Prostate gland (tissue), 2 donors: ENCODE measurements at regions not wholly inside any gene's neighbourhood (a gene's known extent, or its start where the extent isn't known, plus 50 kb on each side); places are given as distances from the start of the nearest gene placed in this dataset.
"Not testable (repeated sequence)": the region's sequence is repeated elsewhere in the genome, so short reads cannot be mapped to it uniquely, and the experiment has no call there.

Experiments
- DNase-seq: peaks from one replicate; pipeline ENCODE4 v3.0.0-alpha.2; 2019; ENCODE audit warnings: low spot score
- H3K27ac ChIP-seq, 2 donors: fragments of 200-600 bp; sonication (generic); 2 replicates each; pipeline ENCODE4 v1.5.1; 2017 to 2019
- H3K27me3 ChIP-seq: fragments of 200-600 bp; sonication (generic); replicated peaks from 2 replicates; pipeline ENCODE4 v1.5.1; 2019; ENCODE audit not compliant: insufficient read depth
- H3K36me3 ChIP-seq, 2 donors: fragments of 200-600 bp; sonication (generic); 1 replicate in 1 of 2; 2 replicates in 1 of 2; pipeline versions ENCODE4 v1.5.1 to v1.8.1; 2017 to 2019
- H3K4me1 ChIP-seq: fragments of 200-600 bp; sonication (generic); replicated peaks from 2 replicates; pipeline ENCODE4 v1.5.1; 2019
- H3K4me3 ChIP-seq, 2 donors: fragments of 200-600 bp; sonication (generic); 2 replicates each; pipeline ENCODE4 v1.5.1; 2017 to 2019
- H3K9me3 ChIP-seq: fragments of 200-600 bp; sonication (generic); 2 replicates; pipeline ENCODE4 v1.5.1; 2017
- CTCF ChIP-seq, 4 experiments: fragments of 200-600 bp in 2 of 4; fragments of 450-650 bp in 2 of 4; sonication (generic) in 2 of 4; IDR thresholded peaks; 1 replicate in 3 of 4; 2 replicates in 1 of 4; pipeline ENCODE4 v1.5.1; 2016 to 2019; ENCODE audit warnings: antibody characterized with exemption in 4 of 4, mild to moderate bottlenecking in 2 of 4, moderate library complexity in 2 of 4
- POLR2A ChIP-seq: fragments of 450-650 bp; IDR thresholded peaks from one replicate; pipeline ENCODE4 v1.6.1; 2016; ENCODE audit warnings: antibody characterized with exemption, mild to moderate bottlenecking
- POLR2AphosphoS5 ChIP-seq: sonication (generic); formaldehyde crosslinking; IDR thresholded peaks from one replicate; pipeline ENCODE4 v1.6.1; 2017; ENCODE audit warnings: antibody characterized with exemption
- WGBS: methylation state at CpG from one replicate; pipeline ENCODE4 v1.1.5; 2018; 5-methylcytosine and 5-hydroxymethylcytosine counted together
- intact Hi-C: fragments of 100-400 bp; cut with DNase I; formaldehyde crosslinking; loops from one replicate; pipeline ENCODE4 v1.14.2; 2022

GRCh38 chr1:43108080-43108479 lies 64.0 kb downstream of the EBNA1BP2 start:
- Histone ChIP-seq H3K27me3 (no peaks in the 10 kb centered on the region), H3K27ac (no peak overlapping the region), H3K4me3 (no peak overlapping the region), H3K4me1 (no peaks in the 10 kb centered on the region), H3K9me3 (no peaks in the 10 kb centered on the region), H3K36me3 (no peaks in the 10 kb centered on the region)
- intact Hi-C loops: no loop called here
- no peak for DNase-seq
- no peak for TF ChIP-seq POLR2AphosphoS5
- TF ChIP-seq CTCF (IDR thresholded peaks at IDR 0.05): no peak
- no peak for TF ChIP-seq POLR2A
- WGBS: 93% methylated on average over 3 of the region's 3 CpGs

GRCh38 chr1:43107664-43108063 lies 64.4 kb downstream of the EBNA1BP2 start:
- Histone ChIP-seq H3K4me1 (no peaks in the 10 kb centered on the region), H3K27me3 (no peaks in the 10 kb centered on the region), H3K36me3 (no peaks in the 10 kb centered on the region), H3K27ac (no peak overlapping the region), H3K4me3 (no peak overlapping the region), H3K9me3 (no peaks in the 10 kb centered on the region)
- TF ChIP-seq POLR2A (no peak), POLR2AphosphoS5 (no peak), CTCF (IDR thresholded peaks at IDR 0.05) (no peak)
- 96% methylated on average over 16 of the region's 19 CpGs for WGBS
- intact Hi-C loops: no loop called here
- no peak for DNase-seq

- no peak for TF ChIP-seq POLR2A
- no peak for TF ChIP-seq POLR2AphosphoS5
- no peak for TF ChIP-seq CTCF (IDR thresholded peaks at IDR 0.05)
- Histone ChIP-seq H3K4me3 (no peak overlapping the region), H3K4me1 (no peaks in the 10 kb centered on the region), H3K36me3 (no peaks in the 10 kb centered on the region), H3K27ac (no peak overlapping the region), H3K27me3 (no peaks in the 10 kb centered on the region), H3K9me3 (no peaks in the 10 kb centered on the region)
- intact Hi-C loops: no loop called here
- 96% methylated on average over 3 of the region's 3 CpGs for WGBS
- no peak for DNase-seq
These were observed 67.9 kb downstream of the EBNA1BP2 start for GRCh38 chr1:43104027-43104763.

- Histone ChIP-seq H3K36me3 (no peaks in the 10 kb centered on the region), H3K9me3 (no peaks in the 10 kb centered on the region), H3K4me3 (no peak overlapping the region), H3K27ac (no peak overlapping the region), H3K4me1 (no peaks in the 10 kb centered on the region), H3K27me3 (no peaks in the 10 kb centered on the region)
- WGBS: 69% methylated on average over 2 of the region's 2 CpGs
- intact Hi-C loops: no loop called here
- DNase-seq: no peak
- TF ChIP-seq POLR2AphosphoS5: no peak
These were observed 71.0 kb downstream of the EBNA1BP2 start for GRCh38 chr1:43101061-43101460.

- Histone ChIP-seq H3K36me3 (no peaks in the 10 kb centered on the region), H3K27ac (no peak overlapping the region), H3K9me3 (no peaks in the 10 kb centered on the region), H3K4me3 (no peak overlapping the region), H3K27me3 (no peaks in the 10 kb centered on the region), H3K4me1 (no peaks in the 10 kb centered on the region)
- 69% methylated on average over 2 of the region's 2 CpGs for WGBS
- no peak for DNase-seq
- TF ChIP-seq POLR2AphosphoS5 (no peak), POLR2A (no peak), CTCF (IDR thresholded peaks at IDR 0.05) (no peak)
- intact Hi-C loops: no loop called here
These were observed 73.9 kb downstream of the EBNA1BP2 start for GRCh38 chr1:43098200-43098599.

GRCh38 chr1:43096528-43096927 lies 75.6 kb downstream of the EBNA1BP2 start:
- H3K9me3 ChIP-seq, DNase-seq, H3K27me3 ChIP-seq, H3K4me1 ChIP-seq, H3K4me3 ChIP-seq, H3K27ac ChIP-seq, intact Hi-C loops, H3K36me3 ChIP-seq: not testable (repeated sequence)
- 85% methylated on average over 3 of the region's 3 CpGs for WGBS

- H3K27ac ChIP-seq, H3K4me3 ChIP-seq, H3K36me3 ChIP-seq, DNase-seq, H3K4me1 ChIP-seq, H3K27me3 ChIP-seq, intact Hi-C loops, H3K9me3 ChIP-seq: not testable (repeated sequence)
- 73% methylated on average over 7 of the region's 7 CpGs for WGBS
These were observed 81.3 kb downstream of the EBNA1BP2 start for GRCh38 chr1:43090812-43091211.

- H3K27ac ChIP-seq, H3K4me1 ChIP-seq, H3K36me3 ChIP-seq, H3K9me3 ChIP-seq, H3K4me3 ChIP-seq, H3K27me3 ChIP-seq, DNase-seq, intact Hi-C loops: not testable (repeated sequence)
- 86% methylated on average over 2 of the region's 2 CpGs for WGBS
These were observed 81.9 kb downstream of the EBNA1BP2 start for GRCh38 chr1:43090157-43090556.
